Upper lobe of right lung (tissue), 1 donor: ENCODE measurements at regions not wholly inside any gene's neighbourhood (a gene's known extent, or its start where the extent isn't known, plus 50 kb on each side); places are given as distances from the start of the nearest gene placed in this dataset.

Source experiments
- ATAC-seq: fragments of 200-7000 bp; cut with Tn5 transposase; one replicate; pipeline ENCODE4 v1.9.1; 2020; ENCODE audit warnings: mild to moderate bottlenecking, moderate library complexity
- DNase-seq: peaks from one replicate; pipeline ENCODE4 v3.0.0-alpha.2; 2020
- H3K27ac ChIP-seq: fragments of 200-600 bp; one replicate; pipeline ENCODE4 v1.8.0; 2022
- H3K27me3 ChIP-seq: fragments of 200-600 bp; one replicate; pipeline ENCODE4 v1.8.0; 2022; ENCODE audit warnings: mild to moderate bottlenecking
- H3K36me3 ChIP-seq: fragments of 200-600 bp; one replicate; pipeline ENCODE4 v1.8.0; 2022
- H3K4me1 ChIP-seq: fragments of 200-600 bp; one replicate; pipeline ENCODE4 v1.8.0; 2022
- H3K4me3 ChIP-seq: fragments of 200-600 bp; one replicate; pipeline ENCODE4 v1.8.0; 2022; ENCODE audit warnings: mild to moderate bottlenecking
- H3K9me3 ChIP-seq: fragments of 200-600 bp; one replicate; pipeline ENCODE4 v1.8.0; 2022
- intact Hi-C: fragments of 100-400 bp; cut with DNase I; formaldehyde crosslinking; loops from one replicate; pipeline ENCODE4 v1.11.0; 2022
- TF ChIP-seq, protein P1 (sequence below): fragments of 200-600 bp; IDR thresholded peaks from one replicate; pipeline ENCODE4 v1.8.0; 2022; ENCODE audit warnings: antibody characterized with exemption
- donor health status: DM: no; HTN: yes; CAD: no; lungs with severe emphysema.

DNA sequence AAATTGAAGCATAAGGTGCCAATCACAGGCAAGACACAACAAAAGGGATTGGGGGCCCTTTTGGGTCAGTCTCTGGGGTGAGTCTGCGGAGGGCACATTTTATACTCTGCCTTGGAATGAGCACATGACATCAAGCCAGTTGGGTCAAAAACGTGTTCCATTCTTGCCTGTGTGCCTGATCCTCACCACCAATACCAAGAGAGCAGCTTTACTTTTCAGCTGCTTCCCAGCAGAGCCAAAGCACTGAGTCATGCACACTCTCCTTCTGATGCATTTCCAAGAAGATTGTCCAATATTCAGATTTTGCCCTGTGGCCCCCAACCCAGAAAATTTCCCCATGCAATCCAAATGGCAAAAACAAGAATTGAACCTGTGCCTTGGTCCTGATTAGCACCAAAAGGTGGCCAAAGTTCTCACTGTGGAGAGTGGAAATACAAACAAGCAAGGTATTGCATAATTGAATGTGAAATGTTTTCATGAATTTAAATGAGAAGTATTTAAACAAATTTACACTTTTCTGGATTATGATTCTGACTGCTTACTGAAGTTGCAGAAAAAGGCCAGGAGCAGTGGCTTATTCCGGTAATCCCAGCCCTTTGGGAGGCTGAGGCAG, 217.8 kb upstream of the SOX9 start:
- Histone ChIP-seq H3K4me3 (no peak overlapping the region), H3K36me3 (no peaks in the 10 kb centered on the region), H3K4me1 (no peaks in the 10 kb centered on the region), H3K27me3 (no peaks in the 10 kb centered on the region), H3K27ac (no peak overlapping the region), H3K9me3 (no peaks in the 10 kb centered on the region)
- ATAC-seq (no peak), DNase-seq (no peak)
- intact Hi-C loops = no loop called here
- TF ChIP-seq, protein P1, sequence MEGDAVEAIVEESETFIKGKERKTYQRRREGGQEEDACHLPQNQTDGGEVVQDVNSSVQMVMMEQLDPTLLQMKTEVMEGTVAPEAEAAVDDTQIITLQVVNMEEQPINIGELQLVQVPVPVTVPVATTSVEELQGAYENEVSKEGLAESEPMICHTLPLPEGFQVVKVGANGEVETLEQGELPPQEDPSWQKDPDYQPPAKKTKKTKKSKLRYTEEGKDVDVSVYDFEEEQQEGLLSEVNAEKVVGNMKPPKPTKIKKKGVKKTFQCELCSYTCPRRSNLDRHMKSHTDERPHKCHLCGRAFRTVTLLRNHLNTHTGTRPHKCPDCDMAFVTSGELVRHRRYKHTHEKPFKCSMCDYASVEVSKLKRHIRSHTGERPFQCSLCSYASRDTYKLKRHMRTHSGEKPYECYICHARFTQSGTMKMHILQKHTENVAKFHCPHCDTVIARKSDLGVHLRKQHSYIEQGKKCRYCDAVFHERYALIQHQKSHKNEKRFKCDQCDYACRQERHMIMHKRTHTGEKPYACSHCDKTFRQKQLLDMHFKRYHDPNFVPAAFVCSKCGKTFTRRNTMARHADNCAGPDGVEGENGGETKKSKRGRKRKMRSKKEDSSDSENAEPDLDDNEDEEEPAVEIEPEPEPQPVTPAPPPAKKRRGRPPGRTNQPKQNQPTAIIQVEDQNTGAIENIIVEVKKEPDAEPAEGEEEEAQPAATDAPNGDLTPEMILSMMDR = no peak

DNA sequence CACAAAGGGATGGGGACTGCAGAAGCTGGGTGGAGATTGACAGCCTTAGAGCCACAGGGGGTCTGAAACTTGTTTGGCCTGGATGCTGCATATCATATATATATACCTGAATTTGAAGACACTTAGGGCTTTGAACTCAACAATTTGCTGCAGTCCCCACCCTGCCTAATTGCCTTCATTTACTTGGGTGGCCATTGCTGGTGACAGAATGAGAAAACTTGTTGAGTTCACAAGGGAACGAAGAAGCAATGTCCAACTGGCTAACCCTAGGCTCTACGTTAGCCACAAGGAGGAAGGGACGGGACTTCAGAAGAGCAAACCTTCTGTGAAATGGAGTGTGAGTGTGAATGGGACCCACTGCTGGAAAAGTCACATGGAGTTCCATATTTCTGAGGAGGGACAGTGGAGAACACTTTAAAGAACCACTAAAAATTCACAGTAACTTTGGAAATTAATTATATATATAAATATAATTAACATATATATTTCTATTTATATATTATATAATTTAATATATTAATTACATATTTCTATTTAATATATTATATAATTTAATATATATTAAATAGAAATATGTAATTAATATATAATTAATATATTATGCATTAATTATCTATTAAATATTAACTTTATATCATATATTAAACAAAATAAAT, 215.3 kb upstream of the SOX9 start:
- Histone ChIP-seq H3K4me1 (no peaks in the 10 kb centered on the region), H3K36me3 (no peaks in the 10 kb centered on the region), H3K4me3 (no peak overlapping the region), H3K9me3 (no peaks in the 10 kb centered on the region), H3K27ac (no peak overlapping the region), H3K27me3 (no peaks in the 10 kb centered on the region)
- DNase-seq = no peak
- no peak for ATAC-seq
- TF ChIP-seq, protein P1 = no peak
- intact Hi-C loops = no loop called here

DNA sequence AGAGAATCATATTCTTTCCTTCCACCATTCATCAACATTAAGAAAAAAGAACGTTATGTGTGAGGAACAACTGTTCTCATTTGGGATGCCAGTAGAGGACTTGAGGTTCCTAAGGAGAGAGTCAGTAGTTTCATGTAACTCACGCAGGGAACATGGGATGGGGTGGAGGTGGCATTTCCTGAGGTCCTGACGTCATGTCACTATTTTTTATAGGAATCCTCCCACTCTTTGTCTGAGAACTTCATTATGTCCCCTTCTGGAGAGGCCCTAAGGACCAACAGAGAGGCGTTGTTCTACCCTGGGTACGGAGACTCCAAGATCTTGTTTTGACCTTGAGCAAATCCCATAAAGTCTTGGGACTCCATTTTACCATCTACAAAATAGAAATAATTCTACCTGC, 211.7 kb upstream of the SOX9 start:
- intact Hi-C loops = no loop called here
- no peak for DNase-seq
- H3K4me1 ChIP-seq = no peaks in the 10 kb centered on the region
- no peaks in the 10 kb centered on the region for H3K27me3 ChIP-seq
- no peaks in the 10 kb centered on the region for H3K36me3 ChIP-seq
- TF ChIP-seq, protein P1 = no peak
- H3K9me3 ChIP-seq = no peaks in the 10 kb centered on the region
- no peak overlapping the region for H3K27ac ChIP-seq
- no peak for ATAC-seq
- no peak overlapping the region for H3K4me3 ChIP-seq

DNA sequence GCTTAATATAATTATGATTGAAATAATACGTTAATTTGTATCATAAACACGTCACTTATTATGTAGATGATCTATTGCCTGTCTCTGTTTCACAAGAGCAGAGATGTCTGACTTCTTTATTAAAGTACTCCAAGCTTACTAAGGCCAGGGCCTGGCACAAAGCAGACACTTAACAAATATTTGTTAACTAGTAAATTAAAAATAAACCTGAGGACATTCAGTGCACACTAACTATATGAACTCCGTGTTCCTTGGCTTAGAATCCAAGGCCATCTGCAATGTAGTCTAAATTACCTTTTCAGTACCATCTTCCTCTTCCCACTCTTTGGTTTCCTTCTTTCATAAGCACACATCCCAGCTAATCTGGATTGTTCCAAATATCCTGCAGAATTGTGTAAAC, 210.8 kb upstream of the SOX9 start:
- Histone ChIP-seq H3K4me3 (no peak overlapping the region), H3K9me3 (no peaks in the 10 kb centered on the region), H3K4me1 (no peaks in the 10 kb centered on the region), H3K36me3 (no peaks in the 10 kb centered on the region), H3K27me3 (no peaks in the 10 kb centered on the region), H3K27ac (no peak overlapping the region)
- TF ChIP-seq, protein P1 = no peak
- no peak for ATAC-seq
- DNase-seq = no peak
- intact Hi-C loops = no loop called here

DNA sequence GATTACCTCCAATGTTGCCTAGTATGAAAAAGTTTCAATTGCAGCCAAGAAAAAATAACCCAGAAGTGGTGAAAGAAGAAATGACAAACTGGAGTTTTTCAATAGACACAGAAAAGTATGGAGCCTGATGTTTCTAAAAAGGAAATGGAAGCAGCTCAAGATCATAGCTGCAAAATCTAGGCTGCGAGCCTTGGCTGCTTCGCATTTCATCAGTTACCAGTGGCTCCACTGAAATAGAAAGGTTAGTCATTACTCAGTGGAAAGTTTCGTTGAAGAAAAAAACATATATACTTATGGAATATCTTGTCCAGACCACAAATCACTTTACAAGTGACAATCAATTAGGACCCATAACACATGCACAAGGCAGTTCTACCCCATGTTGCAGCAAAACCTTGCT, 206.8 kb upstream of the SOX9 start:
- TF ChIP-seq, protein P1 = no peak
- no peaks in the 10 kb centered on the region for H3K9me3 ChIP-seq
- H3K4me1 ChIP-seq = no peaks in the 10 kb centered on the region
- H3K27me3 ChIP-seq = no peaks in the 10 kb centered on the region
- intact Hi-C loops = no loop called here
- no peaks in the 10 kb centered on the region for H3K36me3 ChIP-seq
- no peak overlapping the region for H3K4me3 ChIP-seq
- ATAC-seq (no peak), DNase-seq (no peak)
- no peak overlapping the region for H3K27ac ChIP-seq
